BE2C (cell line): ENCODE measurements at regions not wholly inside any gene's neighbourhood (a gene's known extent, or its start where the extent isn't known, plus 50 kb on each side); places are given as distances from the start of the nearest gene placed in this dataset.

Experiments
- DNase-seq: peaks from one replicate; pipeline ENCODE4 v3.0.0-alpha.2; 2020
- H3K27me3 ChIP-seq: fragments of 250-450 bp; sonication (Bioruptor Pico); 2 replicates; pipeline ENCODE4 v1.5.1; 2020; ENCODE audit warnings: mild to moderate bottlenecking
- H3K36me3 ChIP-seq: fragments of 250-450 bp; sonication (Bioruptor Pico); 2 replicates; pipeline ENCODE4 v1.5.1; 2020; ENCODE audit warnings: mild to moderate bottlenecking
- H3K4me1 ChIP-seq: fragments of 250-450 bp; sonication (Bioruptor Pico); 2 replicates; pipeline ENCODE4 v1.5.1; 2020
- H3K4me3 ChIP-seq: 2 replicates; pipeline ENCODE4 v1.5.1; 2011; ENCODE audit warnings: low read depth, low read length
- H3K9me3 ChIP-seq: fragments of 250-450 bp; sonication (Bioruptor Pico); 2 replicates; pipeline ENCODE4 v1.5.1; 2020
- TF ChIP-seq, protein P1 (sequence below): IDR thresholded peaks from 2 replicates; pipeline ENCODE4 v1.5.1; 2012; ENCODE audit warnings: mild to moderate bottlenecking, low read depth, low read length

DNA sequence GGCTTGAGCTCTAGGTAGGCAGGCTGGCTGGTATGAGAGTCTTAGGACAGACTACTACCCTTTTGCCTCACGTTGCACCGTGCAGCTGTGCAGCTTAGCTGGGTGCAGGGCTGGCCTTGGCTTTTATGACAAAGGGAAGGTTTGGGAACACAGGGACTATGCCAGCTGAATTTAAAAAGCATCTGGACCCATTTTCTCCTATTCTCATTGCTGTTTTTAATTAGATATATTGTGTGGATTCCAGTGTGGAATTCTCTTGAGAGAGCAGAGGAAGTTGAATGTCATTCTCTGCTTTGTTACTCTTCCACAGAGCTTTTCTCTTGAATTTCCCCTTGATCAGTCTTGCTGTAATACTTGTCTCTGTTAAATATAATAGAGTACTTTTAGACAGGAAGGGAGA lies 192.7 kb downstream of the ZNF330 start:
- DNase-seq, result no peak
- no peak overlapping the region for H3K4me3 ChIP-seq
- no peaks in the 10 kb centered on the region for H3K27me3 ChIP-seq
- H3K36me3 ChIP-seq, result no peaks in the 10 kb centered on the region
- H3K4me1 ChIP-seq, result 0 out of 2 replicates have a peak, but pooled peaks cover 4% of the 10 kb centered on the region
- H3K9me3 ChIP-seq, result no peaks in the 10 kb centered on the region
- TF ChIP-seq, protein P1, sequence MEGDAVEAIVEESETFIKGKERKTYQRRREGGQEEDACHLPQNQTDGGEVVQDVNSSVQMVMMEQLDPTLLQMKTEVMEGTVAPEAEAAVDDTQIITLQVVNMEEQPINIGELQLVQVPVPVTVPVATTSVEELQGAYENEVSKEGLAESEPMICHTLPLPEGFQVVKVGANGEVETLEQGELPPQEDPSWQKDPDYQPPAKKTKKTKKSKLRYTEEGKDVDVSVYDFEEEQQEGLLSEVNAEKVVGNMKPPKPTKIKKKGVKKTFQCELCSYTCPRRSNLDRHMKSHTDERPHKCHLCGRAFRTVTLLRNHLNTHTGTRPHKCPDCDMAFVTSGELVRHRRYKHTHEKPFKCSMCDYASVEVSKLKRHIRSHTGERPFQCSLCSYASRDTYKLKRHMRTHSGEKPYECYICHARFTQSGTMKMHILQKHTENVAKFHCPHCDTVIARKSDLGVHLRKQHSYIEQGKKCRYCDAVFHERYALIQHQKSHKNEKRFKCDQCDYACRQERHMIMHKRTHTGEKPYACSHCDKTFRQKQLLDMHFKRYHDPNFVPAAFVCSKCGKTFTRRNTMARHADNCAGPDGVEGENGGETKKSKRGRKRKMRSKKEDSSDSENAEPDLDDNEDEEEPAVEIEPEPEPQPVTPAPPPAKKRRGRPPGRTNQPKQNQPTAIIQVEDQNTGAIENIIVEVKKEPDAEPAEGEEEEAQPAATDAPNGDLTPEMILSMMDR, result no peak

DNA sequence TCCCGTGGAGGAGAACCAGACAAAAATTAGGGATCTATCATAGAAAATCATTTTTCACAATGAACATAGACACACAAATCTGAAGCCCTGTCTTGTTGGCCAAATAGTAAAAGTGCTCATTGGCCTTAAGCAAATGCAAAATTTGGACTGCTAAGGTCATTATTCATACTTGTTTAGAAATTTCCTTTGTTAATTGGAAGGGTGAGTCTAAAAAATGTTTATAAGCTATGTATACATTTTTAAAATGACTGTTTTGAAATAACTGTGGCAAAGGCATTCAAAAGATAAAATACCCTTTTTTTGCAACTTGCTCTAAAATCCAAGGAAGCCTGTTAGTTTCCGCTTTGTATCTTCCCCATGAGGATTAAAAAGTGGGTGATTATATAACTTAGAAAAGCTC lies 195.0 kb downstream of the ZNF330 start:
- Histone ChIP-seq H3K4me3 (no peak overlapping the region), H3K36me3 (no peaks in the 10 kb centered on the region), H3K9me3 (no peaks in the 10 kb centered on the region), H3K27me3 (no peaks in the 10 kb centered on the region), H3K4me1 (no peaks in the 10 kb centered on the region)
- TF ChIP-seq, protein P1, result no peak
- DNase-seq, result no peak

DNA sequence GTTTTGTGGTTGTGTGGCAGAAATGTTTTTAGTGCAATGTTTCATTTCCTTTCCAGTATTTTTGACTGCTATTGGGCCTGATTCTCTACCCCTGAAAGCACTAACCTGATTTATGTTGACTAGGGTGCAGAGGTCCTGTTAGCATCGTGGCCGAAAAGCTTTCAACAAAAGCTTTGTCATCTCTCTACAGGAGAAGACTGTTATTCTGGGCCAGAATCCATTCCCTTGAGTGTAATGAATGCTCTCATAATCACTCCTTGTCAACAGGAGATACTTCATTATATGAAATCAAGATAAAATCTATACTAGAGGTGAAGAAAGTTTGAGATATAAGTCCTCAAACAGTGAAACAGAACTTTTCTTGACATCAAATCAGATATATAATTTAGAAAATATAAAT lies 195.5 kb downstream of the ZNF330 start:
- DNase-seq, result no peak
- Histone ChIP-seq H3K9me3 (no peaks in the 10 kb centered on the region), H3K36me3 (no peaks in the 10 kb centered on the region), H3K4me1 (no peaks in the 10 kb centered on the region), H3K4me3 (no peak overlapping the region), H3K27me3 (no peaks in the 10 kb centered on the region)
- TF ChIP-seq, protein P1, result no peak

DNA sequence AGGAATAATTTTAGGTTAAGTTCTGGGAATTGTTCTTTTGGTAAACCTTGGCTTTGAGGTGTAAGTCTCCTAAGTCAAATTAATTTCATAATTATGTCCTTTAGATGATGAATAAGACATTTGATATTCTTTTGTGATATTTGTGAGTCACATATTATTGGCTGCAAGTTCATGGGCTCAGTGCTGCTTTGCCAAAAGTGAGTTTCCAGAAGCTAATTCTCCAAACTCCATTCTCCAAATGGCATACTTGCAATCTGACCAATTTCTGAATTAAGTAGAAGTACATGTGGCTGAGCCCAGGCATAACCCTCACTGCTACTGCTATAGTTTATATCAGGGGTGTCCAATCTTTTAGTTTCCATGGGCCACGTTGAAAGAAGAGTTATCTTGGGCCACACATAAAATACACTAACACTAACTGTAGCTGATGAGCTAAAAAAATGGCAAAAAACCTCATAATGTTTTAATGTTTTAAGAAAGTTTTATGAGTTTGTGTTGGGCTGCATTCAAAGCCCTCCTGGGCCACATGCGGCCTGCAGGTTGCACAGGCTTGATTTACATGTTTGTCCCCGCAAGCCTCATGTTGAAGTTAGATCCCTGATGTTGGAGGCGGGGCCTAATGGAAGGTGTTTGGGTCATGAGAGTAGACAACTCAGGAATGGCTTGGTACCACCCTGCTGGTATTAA lies 196.1 kb downstream of the ZNF330 start:
- Histone ChIP-seq H3K9me3 (no peaks in the 10 kb centered on the region), H3K4me3 (no peak overlapping the region), H3K4me1 (no peaks in the 10 kb centered on the region), H3K36me3 (no peaks in the 10 kb centered on the region), H3K27me3 (no peaks in the 10 kb centered on the region)
- TF ChIP-seq, protein P1, result no peak
- DNase-seq, result no peak

DNA sequence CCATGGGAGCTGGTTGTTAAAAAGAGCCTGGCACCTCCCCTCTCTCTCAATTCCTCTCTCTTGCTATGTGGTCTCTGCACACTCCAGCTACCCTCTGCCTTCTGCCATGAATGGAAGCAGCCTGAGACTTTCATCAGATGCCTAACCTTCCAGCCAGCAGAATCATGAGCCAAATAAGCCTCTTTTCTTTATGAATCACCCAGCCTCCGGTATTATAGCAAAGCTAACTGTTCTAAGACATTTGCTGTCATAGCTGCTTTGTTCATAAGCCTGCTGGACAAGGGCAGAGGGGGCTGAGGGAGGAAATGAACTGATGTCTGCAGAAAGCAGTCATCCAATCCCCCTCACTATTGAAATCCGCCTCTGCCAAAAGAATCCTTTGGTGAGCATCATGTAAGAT lies 196.7 kb downstream of the ZNF330 start:
- H3K4me1 ChIP-seq, result no peaks in the 10 kb centered on the region
- TF ChIP-seq, protein P1, result no peak
- no peaks in the 10 kb centered on the region for H3K9me3 ChIP-seq
- no peaks in the 10 kb centered on the region for H3K36me3 ChIP-seq
- H3K4me3 ChIP-seq, result no peak overlapping the region
- no peak for DNase-seq
- H3K27me3 ChIP-seq, result no peaks in the 10 kb centered on the region

DNA sequence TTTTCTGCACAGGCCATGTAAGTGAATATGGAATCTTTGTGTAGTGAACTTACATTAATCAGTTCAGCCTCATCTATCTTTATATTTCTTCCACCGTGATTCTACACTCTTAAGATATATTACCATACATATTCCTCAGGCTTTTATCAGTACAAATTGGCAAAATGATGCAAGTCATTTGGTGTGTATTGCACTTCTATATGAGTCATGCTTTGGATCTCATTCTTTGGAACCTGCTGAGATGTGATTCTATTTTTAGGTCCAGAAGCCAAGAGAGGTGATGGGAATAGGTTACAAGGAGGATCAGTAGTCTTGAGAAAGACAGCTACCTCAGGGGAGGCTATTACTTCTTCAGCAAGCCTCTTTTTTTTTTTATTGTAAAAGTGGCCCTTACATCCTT lies 204.4 kb downstream of the ZNF330 start:
- H3K36me3 ChIP-seq, result no peaks in the 10 kb centered on the region
- H3K9me3 ChIP-seq, result no peaks in the 10 kb centered on the region
- no peak for DNase-seq
- peaks cover 6% of the 10 kb centered on the region for H3K4me1 ChIP-seq
- no peaks in the 10 kb centered on the region for H3K27me3 ChIP-seq
- H3K4me3 ChIP-seq, result no peak overlapping the region
- TF ChIP-seq, protein P1, result no peak
